UCSD-AML1 (cell line): ENCODE measurements at regions not wholly inside any gene's neighbourhood (a gene's known extent, or its start where the extent isn't known, plus 50 kb on each side); places are given as distances from the start of the nearest gene placed in this dataset.

ENCODE experiments used
- DNase-seq: peaks from one replicate; lab custom pipeline; 2025; ENCODE audit not compliant: unreplicated experiment; lab: John Stamatoyannopoulos, UW

DNA sequence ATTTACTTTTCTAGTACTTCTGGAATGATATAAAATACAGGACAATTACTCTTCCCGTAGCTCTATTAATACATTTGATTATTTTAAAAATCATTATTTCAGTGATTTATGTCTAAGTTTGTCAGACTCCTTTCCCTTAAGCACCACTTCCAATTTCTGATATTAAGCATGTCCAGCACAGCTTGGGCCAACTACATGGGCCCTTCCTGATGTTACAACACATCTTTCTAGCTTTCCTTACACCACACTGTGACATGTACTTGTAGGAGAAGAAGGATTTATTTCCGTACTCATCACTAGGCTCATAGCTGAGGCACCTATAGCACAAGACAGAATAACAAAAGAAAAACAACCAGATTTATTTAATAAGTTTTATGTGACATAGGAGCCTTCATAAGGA, 134.8 kb upstream of the HNRNPA3 start:
- DNase-seq = no peak

GRCh38 chr2:177078416-177078815, 134.2 kb upstream of the HNRNPA3 start:
- DNase-seq = no peak

DNA sequence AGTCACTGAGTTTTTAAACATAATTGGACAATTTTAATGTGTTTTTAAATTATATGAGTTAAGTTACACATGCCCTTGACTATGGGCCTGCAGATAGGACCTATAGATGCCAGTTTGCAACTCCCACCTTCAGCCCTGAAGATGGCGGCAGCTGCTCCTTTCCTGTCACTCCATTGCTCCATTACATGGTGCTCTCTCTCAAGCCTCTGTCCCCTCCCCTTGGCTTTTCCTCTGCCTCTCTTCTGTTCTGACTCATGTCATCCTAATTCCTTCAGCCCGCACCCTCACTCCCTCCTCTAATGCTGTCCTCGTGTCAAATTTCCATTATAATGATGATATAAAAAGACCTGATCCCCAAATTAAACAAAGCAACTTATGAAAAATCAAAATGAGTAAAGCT, 133.7 kb upstream of the HNRNPA3 start:
- DNase-seq = no peak

DNA sequence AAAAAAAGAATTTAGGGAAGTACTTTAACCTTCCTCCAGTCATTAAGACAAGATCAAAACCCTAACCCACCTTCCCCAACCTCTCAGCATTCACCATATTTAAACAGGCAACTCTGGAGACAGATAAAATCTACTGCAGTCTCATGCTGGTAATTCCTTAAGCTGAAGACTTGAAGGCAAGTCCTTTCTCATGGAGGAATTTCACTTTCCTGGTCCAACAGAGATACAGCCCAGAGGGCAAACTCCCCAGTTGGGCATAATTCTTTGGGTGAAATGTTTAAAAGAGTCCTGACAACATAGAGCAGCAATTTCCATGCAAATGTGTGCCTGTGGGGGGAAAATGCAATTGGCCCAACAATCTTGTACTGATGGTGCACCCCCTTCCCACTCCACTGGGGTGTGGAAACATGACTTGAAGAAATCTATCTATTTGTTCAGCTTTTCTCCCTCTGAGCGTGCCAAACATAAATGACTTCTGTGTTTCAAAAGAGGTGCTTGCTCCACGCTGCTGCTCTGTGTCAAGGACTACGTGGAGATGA, 131.8 kb upstream of the HNRNPA3 start:
- DNase-seq = no peak

DNA sequence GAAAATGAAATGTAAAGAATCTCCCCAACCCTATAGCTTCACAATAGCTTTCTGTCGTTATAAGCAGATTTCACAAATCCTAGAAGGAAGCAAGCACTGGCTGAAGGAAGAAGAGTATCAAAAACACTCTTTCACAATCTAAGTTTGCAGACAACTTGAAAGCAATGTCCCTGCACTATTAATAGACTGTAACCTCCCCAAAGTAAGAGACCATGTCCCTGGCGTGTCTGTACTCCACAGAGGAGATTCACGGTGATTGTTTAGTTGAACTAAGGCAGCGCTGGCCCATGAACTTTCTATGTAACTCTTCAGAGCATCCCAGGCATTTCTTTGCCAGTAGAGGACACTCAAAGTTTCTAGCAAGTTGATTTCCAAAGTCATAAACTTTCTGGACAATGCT, 128.0 kb upstream of the HNRNPA3 start:
- DNase-seq = no peak

GRCh38 chr2:177088529-177088928, 124.1 kb upstream of the HNRNPA3 start:
- DNase-seq = no peak

DNA sequence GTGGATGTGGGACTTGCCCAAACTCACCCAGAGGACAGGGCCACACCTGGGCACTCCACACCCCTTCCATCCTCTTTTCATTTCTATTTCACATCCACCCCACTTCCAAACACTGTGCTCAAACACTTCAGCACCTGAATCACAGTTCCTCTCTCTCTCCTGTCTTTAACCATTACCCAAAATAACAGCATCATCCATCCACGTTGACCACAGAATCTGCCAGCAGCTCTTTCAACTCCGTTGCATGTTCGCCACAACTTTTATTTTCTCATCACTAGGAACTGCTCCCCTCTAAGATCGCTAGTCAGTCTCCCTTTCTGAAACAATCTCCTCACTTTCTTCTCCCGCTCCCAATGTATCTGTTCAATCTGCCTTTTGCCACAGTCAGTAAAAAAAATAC, 121.6 kb upstream of the HNRNPA3 start:
- DNase-seq = no peak

DNA sequence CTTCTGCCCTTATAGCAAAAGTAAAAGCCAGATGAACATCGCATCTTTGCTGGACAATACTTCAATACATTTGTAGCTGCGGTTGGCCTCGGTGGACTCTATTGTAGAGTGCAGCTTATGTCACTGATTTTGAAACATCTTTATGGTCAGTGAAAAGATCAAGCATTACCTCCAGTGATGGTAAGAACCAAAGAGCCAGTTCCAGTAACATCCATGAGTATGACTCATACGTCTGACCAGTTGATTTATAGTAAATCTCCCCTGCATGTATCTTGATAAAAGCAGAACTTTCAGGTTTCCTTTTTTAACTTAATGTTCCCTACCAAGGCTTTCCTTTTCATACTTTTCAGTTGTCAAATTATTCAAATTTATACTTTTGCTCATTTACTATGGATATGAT, 119.2 kb upstream of the HNRNPA3 start:
- no peak for DNase-seq

- no peak for DNase-seq
Observed at GRCh38 chr2:177098001-177098613, 114.5 kb upstream of the HNRNPA3 start.

DNA sequence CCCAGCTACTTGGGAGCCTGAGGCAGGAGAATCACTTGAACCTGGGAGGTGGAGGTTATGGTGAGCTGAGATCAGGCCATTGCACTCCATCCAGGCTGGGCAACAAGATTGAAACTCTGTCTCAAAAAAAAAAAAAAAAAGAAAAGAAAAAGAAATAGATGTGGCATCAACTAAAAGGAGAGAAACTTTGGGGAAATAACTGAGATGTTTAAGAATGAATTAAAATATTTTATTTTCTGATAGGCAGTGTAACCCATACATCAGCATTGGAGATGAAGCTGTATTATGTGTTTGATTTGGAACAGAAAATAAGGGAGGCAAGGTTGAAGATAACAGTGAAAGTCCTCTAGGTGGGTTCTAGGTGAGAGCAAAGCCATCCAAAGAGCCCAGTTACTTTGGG, 110.7 kb upstream of the HNRNPA3 start:
- DNase-seq = no peak

- no peak for DNase-seq
Observed at GRCh38 chr2:177106212-177106611, 106.4 kb upstream of the HNRNPA3 start.

DNA sequence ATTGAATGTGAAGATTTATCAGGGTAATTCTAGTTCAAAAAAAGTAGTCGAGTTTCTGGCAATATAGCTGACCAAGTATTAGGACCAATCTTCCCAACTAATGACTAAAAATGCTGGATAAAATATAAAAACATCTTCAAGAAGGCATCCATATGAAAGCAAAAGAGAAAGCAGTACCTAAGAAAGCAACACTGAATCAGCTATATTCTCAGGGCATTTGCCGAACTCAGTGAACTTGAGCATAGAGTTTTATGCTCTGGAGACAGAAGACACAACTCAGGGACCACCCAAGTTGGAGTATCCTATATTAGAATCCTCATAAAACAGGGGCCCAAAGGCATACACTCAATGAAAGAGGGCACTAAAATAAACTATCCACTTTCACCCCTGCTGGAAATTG, 103.7 kb upstream of the HNRNPA3 start:
- no peak for DNase-seq

GRCh38 chr2:177114712-177115111, 97.9 kb upstream of the HNRNPA3 start:
- no peak for DNase-seq

- DNase-seq = no peak
Observed at GRCh38 chr2:177117755-177118154, 94.8 kb upstream of the HNRNPA3 start.

GRCh38 chr2:177118636-177119035, 94.0 kb upstream of the HNRNPA3 start:
- no peak for DNase-seq

DNA sequence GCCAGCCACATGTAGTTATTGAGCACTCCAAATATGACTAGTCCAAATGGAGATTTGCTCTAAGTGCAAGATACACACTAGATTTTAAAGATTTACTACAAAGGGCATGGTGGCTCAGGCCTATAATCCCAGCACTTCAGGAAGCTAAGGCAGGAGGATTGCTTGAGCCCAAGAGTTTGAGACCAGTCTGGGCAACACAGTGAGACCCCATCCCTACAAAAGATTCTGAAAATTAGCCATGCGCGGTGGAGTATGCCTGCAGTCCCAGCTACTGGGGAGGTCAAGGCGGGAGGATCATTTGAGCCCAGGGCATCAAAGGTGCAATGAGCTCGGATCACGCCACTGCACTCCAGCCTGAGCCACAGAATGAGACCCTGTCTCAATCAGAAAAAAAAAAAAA, 93.5 kb upstream of the HNRNPA3 start:
- no peak for DNase-seq

DNA sequence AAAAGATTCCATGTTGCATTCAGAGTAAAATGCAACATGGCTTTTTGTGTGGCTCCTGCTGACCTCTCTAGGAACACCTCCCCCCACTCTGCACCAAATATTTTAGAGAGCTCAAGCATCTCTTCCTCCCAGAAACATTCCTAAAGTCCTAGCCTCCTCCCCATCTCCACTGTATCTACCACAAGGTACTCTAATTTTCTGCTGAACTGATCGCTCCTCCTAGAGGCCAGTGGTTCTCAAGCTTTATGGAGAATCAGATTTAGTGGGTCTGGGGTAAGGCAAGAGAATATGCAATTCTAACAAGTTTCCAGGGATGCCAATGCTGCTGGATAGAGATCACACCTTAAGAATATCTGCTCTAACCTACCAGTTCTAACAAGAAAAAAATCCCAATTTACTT, 89.5 kb upstream of the HNRNPA3 start:
- no peak for DNase-seq

DNA sequence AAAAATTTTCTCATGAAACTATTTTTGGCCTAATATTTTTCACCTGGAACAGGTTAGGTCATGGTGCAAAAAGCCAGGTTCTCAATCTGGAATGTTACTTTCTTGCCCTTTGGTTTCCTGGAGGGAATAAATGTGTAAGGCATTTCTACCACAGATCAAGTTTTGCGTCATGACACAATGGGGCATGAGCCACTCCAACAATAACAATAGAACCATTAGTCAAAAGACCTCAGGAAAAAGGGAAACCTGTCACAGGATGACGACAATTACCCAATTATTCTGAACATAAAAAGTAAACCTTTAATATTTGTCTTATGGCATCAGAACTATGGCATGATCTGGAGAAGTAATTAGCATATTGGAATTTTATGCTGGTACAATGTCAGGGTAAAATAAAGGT, 88.2 kb upstream of the HNRNPA3 start:
- DNase-seq = no peak

GRCh38 chr2:177127821-177128220, 84.8 kb upstream of the HNRNPA3 start:
- no peak for DNase-seq

GRCh38 chr2:177129610-177130009, 83.0 kb upstream of the HNRNPA3 start:
- DNase-seq = no peak

GRCh38 chr2:177131858-177132257, 80.7 kb upstream of the HNRNPA3 start:
- DNase-seq = no peak

DNA sequence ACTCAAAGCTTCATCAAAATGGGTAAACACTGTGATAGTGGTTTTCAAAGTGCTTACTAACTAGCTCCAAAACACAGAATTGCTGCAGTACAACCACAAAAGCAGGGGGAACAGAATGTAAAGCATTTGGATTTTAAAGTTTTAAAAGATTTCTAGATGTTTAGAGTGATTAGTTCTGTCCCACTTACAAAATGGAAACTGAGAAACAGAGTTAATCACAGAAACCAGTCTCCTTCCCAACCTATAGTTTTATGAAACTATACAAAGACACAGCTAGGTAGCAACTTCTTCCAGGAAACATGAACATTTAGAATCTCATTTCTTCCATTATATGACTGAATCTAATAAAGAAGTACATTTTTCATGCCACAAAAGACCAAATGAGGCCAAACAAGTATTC, 73.8 kb upstream of the HNRNPA3 start:
- no peak for DNase-seq

GRCh38 chr2:177141866-177142265, 70.7 kb upstream of the HNRNPA3 start:
- no peak for DNase-seq
